ENCODE measurements at regions not wholly inside any gene's neighbourhood (a gene's known extent, or its start where the extent isn't known, plus 50 kb on each side); places are given as distances from the start of the nearest gene placed in this dataset.

DNA sequence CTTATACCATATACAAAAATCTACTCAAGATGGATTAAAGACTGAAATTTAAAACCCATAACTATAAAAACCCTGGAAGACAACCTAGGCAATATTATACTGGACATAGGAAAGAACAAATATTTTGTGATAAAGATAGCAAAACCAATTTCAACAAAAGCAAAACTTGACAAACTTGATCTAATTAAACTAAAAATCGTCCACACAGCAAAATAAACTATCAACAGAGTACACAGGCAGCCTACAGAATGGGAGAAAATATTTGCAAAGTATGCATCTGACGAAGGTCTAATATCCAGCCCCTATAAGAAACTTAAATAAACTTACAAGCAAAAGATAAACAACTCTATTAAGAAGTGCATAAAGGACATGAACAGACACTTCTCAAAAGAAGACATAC lies 240.1 kb downstream of the HGF start:
- no peak for DNase-seq (ENCODE audit: low spot score)

DNA sequence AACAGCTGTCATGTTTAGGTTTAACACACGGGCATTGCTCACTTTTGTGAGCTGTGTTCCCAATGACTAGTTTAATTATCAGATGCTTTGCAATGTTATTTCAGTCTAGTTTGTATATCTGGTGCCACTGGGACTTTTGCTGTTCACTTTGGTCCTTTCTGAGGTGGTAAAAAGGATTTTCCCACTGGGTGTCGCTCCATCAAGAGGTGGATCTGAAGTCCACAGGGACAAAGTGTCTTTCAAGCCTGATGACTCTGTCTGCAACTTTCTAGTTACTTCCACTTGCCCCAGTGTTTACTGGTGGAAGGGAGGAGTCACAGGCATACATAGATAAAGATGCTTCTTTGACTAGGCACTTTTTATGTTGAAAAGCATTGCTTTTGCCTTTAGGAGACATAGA lies 242.2 kb downstream of the HGF start:
- no peak for DNase-seq (ENCODE audit: low spot score)

DNA sequence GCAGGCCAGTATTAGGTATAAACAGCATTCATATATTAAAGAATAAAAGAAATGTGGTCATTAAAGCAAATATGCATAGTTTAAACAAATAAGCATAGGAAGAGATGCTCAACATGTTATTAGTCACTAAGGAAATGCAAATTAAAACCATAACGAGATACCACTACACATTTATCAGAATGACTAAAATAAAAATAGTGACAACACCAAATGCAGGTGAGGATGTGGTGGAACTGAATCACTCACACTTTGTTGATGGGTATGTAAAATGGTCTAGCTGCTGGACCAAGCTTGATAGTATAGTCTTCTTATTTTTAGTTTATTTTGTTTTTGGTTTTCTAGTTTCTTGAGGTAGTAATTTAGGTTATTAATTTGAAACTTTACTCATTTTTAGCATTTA lies 242.9 kb downstream of the HGF start:
- DNase-seq (ENCODE audit: low spot score) = no peak

DNA sequence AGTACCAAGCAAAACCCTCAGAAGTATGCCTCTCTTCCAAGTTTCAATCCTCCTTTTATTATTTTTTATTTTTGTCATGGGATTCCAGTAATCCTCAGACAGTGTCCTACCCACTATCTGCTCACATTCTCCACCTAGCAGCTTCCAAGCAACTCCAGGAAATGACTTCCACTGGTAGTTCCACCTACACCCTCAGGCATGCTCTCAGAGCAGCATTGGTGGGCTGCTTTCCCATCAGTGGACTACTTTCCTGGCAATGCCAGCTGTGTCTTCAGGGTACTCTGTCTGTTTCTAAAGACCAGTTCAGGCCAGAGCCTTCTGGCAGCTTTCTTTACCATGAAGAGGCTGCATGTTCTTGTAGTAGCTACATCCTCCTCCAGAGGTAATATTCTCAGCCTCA lies 244.0 kb downstream of the HGF start:
- DNase-seq (ENCODE audit: low spot score) = no peak

DNA sequence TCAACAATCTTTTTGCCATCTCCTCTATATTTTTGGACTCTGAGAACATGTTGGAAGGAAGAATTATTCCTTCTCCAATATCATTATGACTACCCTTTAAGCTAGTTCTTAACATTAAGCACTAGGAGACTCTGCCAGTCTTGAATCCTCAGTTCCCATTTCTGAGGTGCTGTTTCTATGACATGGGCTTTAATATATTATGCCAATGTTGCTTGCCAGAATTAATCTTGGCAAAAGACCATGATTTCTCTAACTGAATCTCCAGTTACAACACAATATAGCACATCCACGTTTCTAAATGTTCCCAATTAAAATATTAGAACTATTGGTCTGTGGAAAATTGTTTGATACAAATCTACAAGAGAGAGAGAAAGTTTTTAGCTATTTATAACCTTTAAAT lies 250.0 kb downstream of the HGF start:
- no peak for DNase-seq (ENCODE audit: low spot score)

DNA sequence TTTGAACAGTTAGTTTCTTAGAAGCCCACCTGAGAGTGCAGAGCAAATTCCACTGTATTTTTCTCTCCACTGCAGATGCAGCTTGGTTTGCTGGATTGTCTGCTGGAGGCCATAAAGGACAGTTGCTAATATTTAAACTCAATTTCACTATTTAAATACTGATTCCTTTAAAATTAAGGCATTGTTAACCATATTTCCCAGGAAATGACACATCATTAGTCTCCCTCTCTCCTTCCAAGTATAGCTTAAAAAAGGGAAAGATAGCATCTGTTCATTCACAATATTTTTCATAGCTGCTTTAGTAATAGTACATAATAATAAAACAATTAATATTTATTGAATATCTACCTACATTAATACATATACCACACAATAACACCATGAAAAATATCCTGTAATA lies 252.9 kb downstream of the HGF start:
- DNase-seq (ENCODE audit: low spot score) = no peak

DNA sequence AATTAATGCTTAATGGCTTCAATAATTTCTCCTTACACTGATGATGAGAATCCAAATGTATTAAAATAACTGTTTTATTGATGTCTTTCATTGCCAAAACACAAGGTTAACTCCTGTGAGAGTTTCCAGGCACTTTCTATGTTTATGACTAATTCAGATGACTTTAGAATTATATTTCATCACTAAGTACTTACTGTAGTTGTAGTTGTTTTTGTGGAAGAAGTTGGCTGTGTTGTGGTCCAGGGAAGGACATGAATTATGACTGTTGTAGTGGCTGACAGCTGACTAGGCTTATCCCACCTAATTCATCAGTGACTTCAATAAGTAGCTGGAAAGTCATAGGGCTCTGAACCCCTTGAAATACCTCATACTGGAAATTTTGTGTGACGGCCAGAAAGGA lies 254.8 kb downstream of the HGF start:
- DNase-seq (ENCODE audit: low spot score) = no peak

DNA sequence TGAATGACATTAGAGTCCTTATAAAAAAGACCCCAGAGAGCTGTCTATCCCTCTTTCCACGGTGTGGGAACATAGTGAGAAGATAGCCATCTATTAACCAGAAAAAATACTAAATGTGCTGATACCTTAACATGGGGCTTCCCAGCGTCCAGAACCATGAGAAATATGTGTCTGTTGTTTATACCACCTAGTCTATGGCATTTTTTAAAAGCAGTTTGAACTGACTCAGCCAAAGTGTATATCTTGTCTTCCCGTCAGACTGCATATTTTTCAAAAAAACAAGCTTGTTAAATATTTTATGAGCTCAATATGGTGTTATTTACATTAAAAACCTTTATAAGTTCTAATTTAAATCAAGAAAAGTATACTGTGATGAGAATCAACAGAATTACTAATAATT lies 255.3 kb downstream of the HGF start:
- no peak for DNase-seq (ENCODE audit: low spot score)

DNA sequence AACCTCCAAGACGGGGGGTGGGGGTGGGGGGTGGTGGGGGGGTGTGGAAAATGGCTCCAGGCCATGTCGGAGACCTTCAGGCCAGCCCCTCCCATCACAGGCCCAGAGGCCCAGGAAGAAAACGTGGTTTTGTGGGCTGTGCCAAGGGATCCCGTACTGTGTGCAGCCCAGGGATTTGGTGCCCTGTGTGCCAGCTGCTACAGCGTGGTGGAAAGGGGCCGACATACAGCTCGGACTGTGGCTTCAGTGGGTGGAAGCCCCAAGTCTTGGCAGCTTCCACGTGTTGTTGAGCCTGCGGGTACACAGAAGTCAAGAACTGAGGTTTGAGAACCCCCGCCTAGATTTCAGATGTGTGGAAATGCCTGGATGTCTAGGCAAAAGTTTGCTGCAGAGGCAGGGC lies 259.7 kb downstream of the HGF start:
- DNase-seq (ENCODE audit: low spot score) = no peak

DNA sequence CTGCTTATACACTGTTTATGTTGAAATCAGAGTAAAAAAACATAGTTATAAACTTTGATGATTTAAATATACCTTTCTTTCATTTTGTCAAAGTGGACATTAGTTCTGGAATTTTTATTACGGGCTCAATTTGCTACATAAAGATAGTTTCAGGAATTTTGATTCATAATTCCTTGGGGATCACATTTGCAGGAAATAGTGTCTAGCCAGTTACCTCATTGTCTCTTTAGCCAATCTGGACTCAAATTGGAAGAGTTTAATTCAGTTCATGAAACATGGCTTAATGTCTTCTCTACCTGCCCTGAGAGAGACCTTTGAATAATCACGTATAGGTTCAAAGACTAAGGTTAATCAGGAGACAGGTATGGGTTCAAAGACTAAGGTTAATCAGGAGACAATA lies 262.6 kb downstream of the HGF start:
- DNase-seq (ENCODE audit: low spot score) = no peak

DNA sequence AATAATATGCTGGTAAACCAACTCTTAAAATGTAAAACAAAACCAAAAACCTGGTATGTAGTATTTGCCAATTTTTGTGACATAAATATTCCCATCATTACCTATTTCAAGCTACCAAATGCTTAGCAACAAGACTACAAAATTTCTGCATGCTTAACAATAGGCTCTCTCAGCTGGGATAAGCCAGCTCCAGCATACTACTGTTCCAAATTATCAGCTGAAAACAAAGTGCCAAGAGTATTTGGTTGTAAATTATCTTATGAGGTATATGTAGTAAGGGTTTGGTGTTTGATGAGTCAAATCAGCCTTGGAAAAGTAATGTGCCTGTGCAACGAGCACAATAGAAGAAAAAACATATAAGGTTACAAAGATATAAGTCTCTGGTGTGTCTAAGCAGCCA lies 263.2 kb downstream of the HGF start:
- DNase-seq (ENCODE audit: low spot score) = no peak

DNA sequence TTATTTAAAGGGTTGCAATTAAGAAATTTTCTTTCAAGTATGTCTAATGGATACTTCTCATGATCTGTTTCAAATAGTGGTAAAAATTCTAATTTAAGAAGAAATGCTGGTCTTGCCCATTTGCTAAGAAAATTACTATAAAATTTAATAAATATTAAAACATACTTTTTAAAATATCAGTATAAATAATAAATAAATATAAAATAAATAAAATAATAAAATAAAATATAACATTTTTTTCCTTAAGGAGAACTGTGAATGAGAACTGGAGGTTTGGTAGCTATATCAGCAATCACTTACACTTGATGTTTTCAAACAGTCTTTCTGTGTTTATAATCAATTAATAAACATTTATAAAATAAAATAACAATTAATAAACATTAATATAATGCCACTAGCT lies 266.1 kb downstream of the HGF start:
- DNase-seq (ENCODE audit: low spot score) = no peak

DNA sequence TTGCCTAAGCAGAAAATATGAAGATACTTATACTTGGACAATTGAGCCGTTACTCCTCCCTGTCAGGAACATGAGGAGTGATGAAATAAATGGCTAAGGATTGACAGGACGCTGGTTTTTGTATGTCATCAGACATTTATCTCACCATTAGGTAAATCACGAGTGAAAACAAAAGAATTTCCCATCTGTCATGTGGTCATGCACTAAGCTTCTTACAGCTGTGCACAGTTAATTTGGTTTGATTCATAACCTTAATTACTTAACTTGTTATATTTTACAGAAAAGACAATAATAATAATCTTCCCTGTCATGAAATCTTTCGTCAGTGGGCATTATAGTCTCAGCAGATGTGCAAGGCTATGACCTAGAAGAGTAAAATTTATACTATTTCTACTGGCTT lies 266.5 kb downstream of the HGF start:
- no peak for DNase-seq (ENCODE audit: low spot score)

DNA sequence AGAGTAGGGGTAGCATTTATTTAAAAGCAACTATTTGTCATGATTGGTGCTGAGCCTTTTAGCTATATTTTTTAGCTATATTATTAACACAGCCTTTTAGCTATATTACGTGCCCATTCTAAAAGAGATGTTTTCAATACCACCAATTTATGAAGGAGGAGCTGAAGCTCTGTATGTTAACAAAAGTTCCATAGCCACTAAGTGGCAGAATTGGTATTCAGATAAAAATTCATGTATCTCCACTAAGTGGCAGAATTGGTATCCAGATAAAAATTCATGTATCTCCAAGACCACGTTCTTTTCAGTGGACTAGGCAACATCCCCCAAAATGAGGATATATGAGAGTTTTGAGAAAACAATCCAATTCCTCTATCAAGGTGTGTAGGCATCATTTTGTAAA lies 268.6 kb downstream of the HGF start:
- DNase-seq (ENCODE audit: low spot score) = no peak

DNA sequence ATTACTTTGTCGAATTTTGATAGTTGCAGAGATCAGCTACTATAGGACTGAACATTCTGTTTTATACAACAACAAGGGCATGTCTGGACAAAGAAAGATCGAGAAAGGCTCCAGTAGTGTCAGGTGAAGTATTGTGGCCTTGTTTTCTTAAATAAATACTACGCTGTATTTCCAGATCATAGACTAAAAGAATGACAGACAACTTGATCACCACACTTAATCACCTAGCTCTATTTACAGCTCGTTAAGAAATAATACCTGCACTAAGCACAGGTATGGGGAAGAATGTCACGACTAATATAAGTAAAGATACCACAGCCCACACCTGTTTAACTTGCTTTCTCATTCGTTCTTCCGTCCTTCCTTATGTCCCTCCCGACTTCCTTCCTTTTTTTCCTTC lies 269.2 kb downstream of the HGF start:
- no peak for DNase-seq (ENCODE audit: low spot score)

DNA sequence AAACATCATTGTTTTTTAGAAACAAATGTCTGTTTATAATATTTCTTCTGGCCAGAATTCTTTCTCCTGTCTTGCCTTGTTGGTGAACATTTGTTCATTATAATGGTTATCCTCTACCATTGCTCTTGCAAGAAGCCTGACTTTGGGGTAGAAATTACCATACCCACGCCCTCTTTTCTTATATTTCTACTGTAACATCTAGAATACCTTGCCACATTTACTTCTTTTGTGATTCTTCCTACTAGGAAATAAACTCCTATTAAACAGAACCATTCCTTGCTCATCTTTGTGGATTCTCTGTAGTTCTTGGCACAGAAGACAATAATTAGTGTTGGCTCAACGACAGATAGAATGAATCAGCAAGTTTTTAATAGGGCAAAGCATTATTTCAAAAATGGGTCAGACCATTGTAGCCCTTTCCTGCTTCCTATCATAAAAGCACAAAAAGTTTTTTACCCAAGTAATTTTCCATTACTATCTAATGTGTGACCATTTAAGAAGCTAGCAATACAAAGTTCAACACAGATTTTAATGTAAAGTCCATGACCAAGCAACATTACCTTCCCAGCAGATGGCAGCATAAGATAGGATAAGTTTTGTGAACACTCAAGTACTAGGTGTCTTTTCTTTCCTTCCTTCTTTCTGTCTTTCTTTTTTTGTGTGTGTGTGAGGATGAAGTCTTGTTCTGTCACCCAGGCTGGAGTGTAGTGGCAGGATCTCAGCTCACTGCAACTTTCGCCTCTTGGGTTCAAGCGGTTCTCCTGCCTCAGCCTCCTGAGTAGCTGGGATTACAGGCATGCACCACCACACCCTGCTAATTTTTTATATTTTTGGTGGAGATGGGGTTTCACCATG lies 270.4 kb downstream of the HGF start:
- peak; percentile 38 for DNase-seq (ENCODE audit: low spot score)

DNA sequence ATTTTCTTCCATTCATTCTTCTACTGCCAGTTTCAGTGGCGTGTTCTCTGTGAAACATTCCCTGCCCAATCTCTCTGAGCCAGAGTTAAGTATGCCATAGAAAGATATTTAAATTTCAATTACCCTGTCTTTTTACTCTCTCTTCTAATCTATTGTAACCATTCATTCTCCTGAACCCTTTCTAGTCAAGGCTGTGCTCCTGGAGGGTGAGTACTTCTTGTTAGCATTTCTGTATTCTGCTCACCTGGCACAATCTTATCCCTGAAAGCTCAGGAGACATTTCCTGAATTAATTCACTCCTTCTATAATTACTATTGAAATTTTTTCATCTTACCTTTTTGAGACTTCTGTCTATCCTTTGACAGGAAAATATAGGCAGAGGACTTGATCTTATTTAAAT lies 271.7 kb downstream of the HGF start:
- no peak for DNase-seq (ENCODE audit: low spot score)

DNA sequence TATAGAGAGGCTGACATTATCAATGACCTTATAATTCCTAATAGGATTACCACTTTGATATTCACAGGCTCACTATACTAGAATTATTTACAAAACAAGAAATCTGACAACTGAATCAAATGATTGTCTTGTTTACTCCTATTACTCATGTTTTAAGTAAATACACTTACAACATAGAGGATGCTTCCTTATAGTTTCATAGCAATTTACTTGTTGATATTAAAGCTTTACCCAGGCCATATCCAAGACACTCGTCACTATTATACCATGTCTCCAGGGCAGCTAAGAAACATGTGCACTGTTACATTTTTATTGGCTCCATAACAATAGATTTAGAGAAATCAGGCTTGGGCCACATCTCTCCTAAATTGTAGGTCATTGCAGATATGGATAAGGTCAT lies 276.9 kb downstream of the HGF start:
- no peak for DNase-seq (ENCODE audit: low spot score)

DNA sequence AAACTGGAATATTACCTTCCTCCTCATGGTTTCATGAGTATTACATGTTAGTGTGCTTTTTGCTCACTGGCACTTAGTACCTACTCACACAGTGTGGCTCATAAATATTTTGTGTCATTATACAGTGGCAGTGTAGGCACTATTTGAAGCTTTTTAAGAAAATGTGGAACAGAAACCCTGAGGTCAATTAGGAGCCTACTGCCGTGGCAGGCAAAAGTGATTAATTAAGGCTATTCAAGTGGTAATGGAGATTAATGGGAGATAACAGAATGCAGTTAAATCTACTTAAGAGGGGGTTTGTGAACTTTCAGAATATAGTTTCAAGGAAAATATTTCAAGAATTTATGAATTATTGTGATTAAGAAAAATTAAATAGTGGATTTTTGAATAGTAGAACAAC lies 277.6 kb downstream of the HGF start:
- no peak for DNase-seq (ENCODE audit: low spot score)

DNA sequence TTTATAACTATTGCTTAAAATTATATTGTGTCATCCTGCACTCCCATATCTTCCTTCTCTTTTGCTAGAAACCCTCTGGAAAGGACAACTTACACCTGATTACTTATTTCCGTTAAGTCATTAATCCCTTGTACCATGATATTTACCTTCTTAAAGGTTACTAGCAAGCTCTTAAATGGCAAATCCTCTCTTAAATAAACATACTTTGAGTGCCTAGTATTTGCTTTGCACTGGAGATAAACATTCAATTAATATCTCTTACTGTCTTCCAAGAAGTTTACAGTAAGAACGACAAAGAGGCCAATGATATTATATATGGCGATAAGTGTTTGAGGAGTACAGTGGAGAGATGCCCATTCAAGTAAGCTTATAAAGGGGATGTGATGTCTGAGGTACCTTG lies 278.3 kb downstream of the HGF start:
- DNase-seq (ENCODE audit: low spot score) = no peak

DNA sequence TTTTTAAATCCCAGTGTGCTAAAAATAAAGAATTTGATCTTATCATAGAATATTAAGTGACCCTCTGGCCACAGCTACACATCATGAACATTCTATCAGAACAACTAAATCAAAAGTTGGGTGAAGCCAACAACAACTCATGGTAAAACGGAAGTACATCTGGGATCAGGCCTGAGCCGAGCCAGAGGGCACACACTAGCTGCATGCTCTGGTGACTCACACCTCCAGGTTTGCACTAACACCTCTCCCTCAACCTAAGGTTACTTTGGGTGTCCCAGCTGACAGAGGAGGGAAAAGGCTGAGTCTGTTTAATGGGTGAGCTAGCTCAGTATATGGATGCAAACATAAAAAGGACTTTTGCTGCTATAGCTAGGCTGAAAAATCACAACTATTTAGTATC lies 281.6 kb downstream of the HGF start:
- DNase-seq (ENCODE audit: low spot score) = no peak

DNA sequence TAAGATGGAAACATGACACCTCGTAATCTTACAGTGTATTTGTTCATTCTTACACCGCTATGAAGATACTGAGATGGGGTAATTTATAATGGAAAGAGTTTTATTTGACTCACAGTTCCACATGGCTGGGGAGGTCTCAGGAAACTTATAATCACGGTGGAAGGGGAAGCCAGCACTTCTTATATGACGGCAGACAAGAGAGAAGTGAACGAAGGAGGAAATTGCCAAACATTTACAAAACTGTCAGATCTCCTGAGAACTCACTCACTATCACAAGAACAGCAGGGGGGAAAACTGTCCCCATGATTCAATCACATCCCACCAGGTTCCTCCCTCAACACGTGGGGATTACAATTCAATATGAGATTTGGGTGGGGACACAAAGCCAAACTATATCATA lies 282.3 kb downstream of the HGF start:
- no peak for DNase-seq (ENCODE audit: low spot score)

DNA sequence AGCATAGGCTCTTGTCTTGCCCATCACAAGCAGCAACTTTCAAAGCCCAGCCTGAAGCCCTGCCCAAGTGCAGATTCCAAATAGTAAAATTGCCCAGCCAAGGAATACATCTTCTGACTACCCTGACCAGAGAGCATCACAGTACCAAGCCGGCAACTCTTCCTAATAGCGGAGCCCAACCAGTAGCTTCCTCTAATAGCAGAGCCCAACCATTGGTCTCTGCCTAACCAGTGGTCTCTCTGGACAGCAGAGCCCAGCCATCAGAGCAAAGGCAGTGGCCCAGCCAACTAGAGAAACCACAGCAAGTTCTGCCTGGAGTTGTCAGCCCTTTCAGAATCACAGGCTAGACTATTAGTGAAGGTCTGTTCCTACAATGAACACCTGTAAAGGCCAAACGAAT lies 285.6 kb downstream of the HGF start:
- peak; percentile 21 for DNase-seq (ENCODE audit: low spot score)

DNA sequence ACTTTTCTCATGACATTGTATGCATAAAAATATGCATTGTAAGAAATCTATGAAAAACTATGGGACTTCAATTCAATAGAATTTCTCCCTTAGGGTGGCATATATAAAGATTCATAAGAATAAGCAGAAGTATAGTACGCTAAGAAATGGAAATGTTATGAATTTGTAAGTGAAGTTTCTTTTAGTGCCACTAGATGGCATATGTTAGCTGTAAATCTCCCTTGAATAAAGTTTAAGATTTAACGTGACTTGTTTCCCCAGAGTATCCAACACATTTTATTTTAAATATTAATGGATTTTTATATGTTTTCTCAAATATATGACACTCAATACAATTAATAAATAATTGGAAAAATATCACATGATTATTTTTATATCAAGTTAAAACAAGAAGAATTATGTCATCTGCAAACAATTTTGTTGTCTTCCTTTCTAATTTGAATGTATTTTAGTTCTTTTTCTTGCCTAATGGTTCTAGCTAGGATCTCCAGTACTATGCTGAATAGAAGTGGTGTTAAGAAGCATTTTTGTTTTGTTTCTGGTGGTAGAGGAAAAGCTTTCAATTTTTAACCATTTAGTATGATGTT lies 287.2 kb downstream of the HGF start:
- DNase-seq (ENCODE audit: low spot score) = no peak
